ENCODE measurements at regions not wholly inside any gene's neighbourhood (a gene's known extent, or its start where the extent isn't known, plus 50 kb on each side); places are given as distances from the start of the nearest gene placed in this dataset.

- DNase-seq = no peak
These were observed 51.8 kb upstream of the PAX1 start for GRCh38 chr20:21653628-21654027.

GRCh38 chr20:21643417-21643816 is 62.0 kb upstream of the PAX1 start:
- DNase-seq = no peak

GRCh38 chr20:21640556-21640955 is 64.9 kb upstream of the PAX1 start:
- DNase-seq = no peak

GRCh38 chr20:21633829-21634228 is 71.6 kb upstream of the PAX1 start:
- DNase-seq = no peak

- no peak for DNase-seq
These were observed 72.8 kb upstream of the PAX1 start for GRCh38 chr20:21632735-21633053.

- no peak for DNase-seq
These were observed 73.3 kb upstream of the PAX1 start for GRCh38 chr20:21632031-21632734.

GRCh38 chr20:21628800-21629199 is 76.7 kb upstream of the PAX1 start:
- DNase-seq = no peak

- no peak for DNase-seq
These were observed 81.7 kb upstream of the PAX1 start for GRCh38 chr20:21623781-21624094.

- peak; percentile 74 to 76 for DNase-seq
These were observed 82.2 kb upstream of the PAX1 start for GRCh38 chr20:21623074-21623780.

- no peak for DNase-seq
These were observed 83.2 kb upstream of the PAX1 start for GRCh38 chr20:21622097-21622857.

- peak in 1 of 2 experiments; percentile 5 for DNase-seq
These were observed 86.6 kb upstream of the PAX1 start for GRCh38 chr20:21618759-21619416.

GRCh38 chr20:21615617-21616080 is 89.8 kb upstream of the PAX1 start:
- DNase-seq = peak; percentile 43 to 46

GRCh38 chr20:21614980-21615379 is 90.5 kb upstream of the PAX1 start:
- no peak for DNase-seq

- no peak for DNase-seq
These were observed 92.0 kb upstream of the PAX1 start for GRCh38 chr20:21613512-21613911.

GRCh38 chr20:21609981-21610380 is 95.5 kb upstream of the PAX1 start:
- no peak for DNase-seq

GRCh38 chr20:21609221-21609620 is 95.4 kb upstream of the NKX2-2 start:
- no peak for DNase-seq

GRCh38 chr20:21608777-21609176 is 94.9 kb upstream of the NKX2-2 start:
- DNase-seq = no peak

- DNase-seq = no peak
These were observed 94.3 kb upstream of the NKX2-2 start for GRCh38 chr20:21607971-21608725.

- DNase-seq = no peak
These were observed 87.9 kb upstream of the NKX2-2 start for GRCh38 chr20:21601799-21602198.

GRCh38 chr20:21586682-21587081 is 72.8 kb upstream of the NKX2-2 start:
- no peak for DNase-seq

- no peak for DNase-seq
These were observed 69.8 kb upstream of the NKX2-2 start for GRCh38 chr20:21583486-21584168.

GRCh38 chr20:21577551-21577950 is 63.7 kb upstream of the NKX2-2 start:
- DNase-seq = no peak
